T-helper 1 cell treated with Interleukin-12 subunit alpha and Interleukin-12 subunit beta and Interleukin-4 antibody, amounts not matched to agents 30 ng/mL and 1 ng/mL, for 36 hours (primary cell): ENCODE measurements at regions not wholly inside any gene's neighbourhood (a gene's known extent, or its start where the extent isn't known, plus 50 kb on each side); places are given as distances from the start of the nearest gene placed in this dataset.
"Not testable (repeated sequence)": the region's sequence is repeated elsewhere in the genome, so short reads cannot be mapped to it uniquely, and the experiment has no call there.

Experiments used
- intact Hi-C: fragments of 100-400 bp; cut with micrococcal nuclease; formaldehyde crosslinking; loops from one replicate; pipeline ENCODE4 v1.15.1; 2024

DNA sequence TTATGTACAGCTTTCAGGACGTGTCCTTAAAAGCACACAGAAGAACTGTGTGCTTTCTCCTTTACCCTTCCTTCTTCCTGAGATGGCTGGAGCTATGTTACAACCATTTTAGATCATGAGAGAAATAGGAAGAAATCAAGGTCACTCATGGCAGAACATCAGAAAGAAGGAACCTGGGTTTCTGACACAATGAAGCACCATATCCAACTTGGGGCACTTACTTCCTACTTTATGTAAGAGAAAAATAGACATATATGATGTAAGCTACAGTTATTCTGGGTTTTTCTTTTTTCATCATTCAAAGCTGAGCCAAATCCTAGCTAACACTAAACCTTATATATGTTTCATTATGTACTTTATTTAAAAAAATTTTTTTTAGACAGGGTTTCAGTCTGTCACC lies 79.5 kb downstream of the FAM161A start:
- intact Hi-C loops, result no loop called here

DNA sequence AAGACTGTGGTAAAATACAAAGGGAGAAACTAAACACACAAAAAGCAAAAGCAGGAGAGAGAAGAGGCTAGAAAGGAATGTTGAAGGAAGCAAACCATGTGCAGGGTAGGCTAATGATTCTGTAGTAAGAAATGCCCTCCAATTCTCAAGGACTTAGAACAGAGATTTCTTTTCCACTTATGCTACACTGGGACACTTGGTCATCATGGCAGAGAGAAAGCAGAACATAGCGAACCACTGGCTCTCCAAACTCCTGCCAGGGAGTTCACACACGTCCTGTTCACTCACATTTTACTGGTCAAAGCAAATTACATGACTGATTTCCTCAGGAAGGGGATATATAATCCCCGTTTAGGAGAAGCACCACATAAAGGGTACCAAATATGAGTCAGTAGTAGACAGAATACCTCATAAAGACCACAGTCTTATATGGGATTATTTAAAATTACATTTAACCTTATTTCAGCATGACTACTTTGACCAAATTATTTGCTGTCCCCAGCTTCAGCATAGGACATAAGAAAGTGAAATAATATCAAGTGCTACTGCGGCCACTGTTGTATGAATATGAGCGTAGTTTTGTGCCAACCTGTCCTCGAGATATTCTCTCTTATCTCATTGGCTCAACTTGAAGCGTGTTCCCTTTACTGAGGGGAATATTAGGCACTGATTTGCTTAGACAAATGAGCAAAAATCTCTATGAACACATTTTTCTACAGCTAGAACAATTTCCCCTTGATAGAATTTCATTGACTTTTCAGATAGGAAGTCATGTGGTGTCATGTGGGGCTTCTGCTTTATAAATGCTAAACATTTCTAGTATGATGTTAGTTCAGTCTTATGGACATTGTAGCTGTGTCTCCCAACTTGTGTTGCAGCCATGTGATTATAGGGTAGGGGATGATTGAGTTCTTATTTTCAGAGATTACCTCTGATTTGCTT lies 81.7 kb downstream of the FAM161A start:
- intact Hi-C loops, result no loop called here

GRCh38 chr2:61770746-61771145 lies 83.1 kb downstream of the FAM161A start:
- intact Hi-C loops, result no loop called here

DNA sequence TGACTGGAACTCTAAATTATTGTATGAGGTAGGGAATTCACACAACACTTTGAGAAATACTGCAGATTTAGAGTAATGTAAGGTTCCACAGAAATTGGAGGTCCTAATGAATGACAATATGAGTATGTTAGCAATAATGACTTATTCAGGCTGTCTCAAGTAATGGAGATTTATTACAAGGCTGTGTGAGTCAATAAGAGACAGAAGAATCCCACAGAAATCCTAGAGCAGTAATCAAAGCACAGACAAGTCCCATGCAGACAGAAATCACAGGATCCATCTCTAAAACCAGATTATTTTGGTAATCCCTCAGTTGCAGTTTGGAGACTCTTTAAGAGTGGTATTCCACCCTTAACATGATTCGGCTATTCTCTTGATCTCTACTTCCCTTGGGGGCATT lies 83.6 kb downstream of the FAM161A start:
- intact Hi-C loops, result no loop called here

GRCh38 chr2:61769093-61769675 lies 84.7 kb downstream of the FAM161A start:
- intact Hi-C loops, result loop anchor here (10.0 kb wide), 1 partner anchor 1214 kb away; the partner anchor contains the start of gene BCL11A

GRCh38 chr2:61764035-61764800 lies 89.6 kb downstream of the FAM161A start:
- intact Hi-C loops, result loop anchor here (1.0 to 10.0 kb wide), 17 partner anchors 29 to 1825 kb away; partner anchors contain the start of genes BCL11A, CCT4, COMMD1 and EHBP1

DNA sequence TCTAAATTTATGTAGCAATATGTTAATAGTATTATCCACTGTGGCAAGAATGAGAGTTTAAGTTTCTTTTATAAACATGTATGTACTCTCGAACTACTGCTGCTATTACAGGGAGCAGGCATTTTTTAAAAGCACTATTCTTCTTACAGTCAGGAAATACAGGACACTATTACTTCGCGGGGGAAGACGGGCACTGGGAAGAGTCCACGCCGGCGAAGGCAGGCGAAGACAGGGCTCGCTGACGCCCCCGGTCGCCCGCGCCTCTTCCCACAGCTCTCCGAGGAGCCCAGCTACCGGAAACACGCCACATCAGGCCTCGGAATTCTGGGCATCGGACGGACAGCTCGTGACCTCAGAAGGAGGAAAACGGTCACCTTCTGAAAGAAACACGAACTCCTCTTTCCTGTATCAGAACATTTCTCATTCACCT lies 90.2 kb downstream of the FAM161A start:
- intact Hi-C loops, result loop anchor here (1.0 to 10.0 kb wide), 17 partner anchors 30 to 1826 kb away; partner anchors contain the start of genes BCL11A, CCT4, COMMD1 and EHBP1

DNA sequence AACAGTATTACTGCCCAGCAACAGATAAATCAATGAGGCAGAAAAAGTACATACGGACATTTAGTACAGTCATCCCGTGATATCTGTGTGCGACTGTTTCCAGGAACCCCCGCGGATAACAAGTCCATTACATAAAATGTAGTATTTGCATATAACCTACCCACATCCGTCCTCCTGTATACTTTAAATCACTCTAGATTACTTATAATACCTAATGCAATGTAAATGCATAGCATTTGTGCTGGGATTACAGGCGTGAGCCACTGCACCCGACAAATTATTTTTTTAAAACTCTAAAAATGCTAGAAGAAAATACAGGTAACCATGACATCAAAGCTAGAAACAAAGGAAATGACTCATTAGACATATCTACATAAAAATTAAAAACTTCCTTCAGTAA lies 91.6 kb downstream of the FAM161A start:
- intact Hi-C loops, result loop anchor here (5.0 to 10.0 kb wide), 2 partner anchors 545 to 1207 kb away; partner anchors contain the start of gene BCL11A

- intact Hi-C loops, result loop anchor here (5.0 to 10.0 kb wide), 2 partner anchors 548 to 1205 kb away; partner anchors contain the start of gene BCL11A
Observed at GRCh38 chr2:61759718-61760117, 94.1 kb downstream of the FAM161A start.

GRCh38 chr2:61759005-61759404 lies 94.9 kb downstream of the FAM161A start:
- intact Hi-C loops, result no loop called here

DNA sequence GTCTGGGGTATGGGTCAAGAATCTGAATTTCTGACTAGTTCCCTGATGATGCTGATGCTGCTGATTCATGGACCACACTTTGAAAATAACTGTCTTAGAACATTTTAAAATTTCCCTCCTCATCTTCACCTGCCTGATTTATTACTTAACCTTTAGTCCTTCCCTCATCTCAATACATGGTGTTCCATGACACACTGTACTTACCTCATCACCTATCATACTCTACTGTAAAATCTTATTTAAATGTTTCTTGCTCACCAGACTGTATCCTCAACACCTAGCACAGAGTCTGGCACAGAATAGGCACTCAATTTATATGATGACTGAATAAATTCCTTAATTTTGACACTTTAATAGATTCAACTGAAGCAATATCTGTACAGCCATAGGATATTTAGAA lies 95.7 kb downstream of the FAM161A start:
- intact Hi-C loops, result no loop called here

GRCh38 chr2:61753512-61753911 lies 100.3 kb downstream of the FAM161A start:
- intact Hi-C loops, result no loop called here

- intact Hi-C loops, result no loop called here
Observed at GRCh38 chr2:61750624-61751023, 103.2 kb downstream of the FAM161A start.

DNA sequence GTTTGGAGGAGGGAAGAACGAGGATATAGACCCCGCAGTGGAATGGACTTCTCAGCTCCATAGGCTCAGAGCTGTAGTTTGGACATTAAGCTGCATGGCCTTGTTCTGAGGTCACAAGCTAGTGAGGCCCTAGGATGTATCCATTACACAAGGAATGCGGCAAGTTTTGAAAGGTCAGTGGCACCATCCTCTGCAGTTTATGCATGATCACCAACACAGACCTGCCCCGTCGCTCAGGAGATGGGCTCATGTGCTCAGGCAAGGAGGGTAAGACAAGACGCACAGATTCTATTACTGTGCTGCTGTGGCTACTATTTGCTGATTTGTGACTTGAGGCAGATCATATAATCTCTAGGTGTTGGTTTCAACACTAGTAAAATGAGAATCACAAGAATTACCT lies 110.9 kb downstream of the FAM161A start:
- intact Hi-C loops, result no loop called here

DNA sequence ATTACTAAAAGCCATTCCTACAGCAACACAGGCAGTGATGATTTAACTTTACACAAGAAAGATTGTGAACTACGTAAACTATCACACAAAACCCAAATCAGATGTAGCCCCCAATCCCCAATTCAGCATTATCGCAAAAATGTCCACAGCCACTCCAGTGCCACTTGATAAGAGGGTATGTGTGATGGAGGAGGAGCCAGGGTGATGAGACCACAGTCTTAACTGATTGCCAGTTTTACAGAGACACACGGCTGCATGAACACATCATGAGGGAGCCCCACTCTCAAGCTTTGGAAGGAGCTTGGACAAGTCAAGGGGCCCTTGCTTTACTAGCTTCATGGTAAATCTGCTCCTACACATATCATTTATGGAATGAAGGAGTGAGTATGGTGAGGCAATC lies 116.0 kb downstream of the FAM161A start:
- intact Hi-C loops, result no loop called here

- intact Hi-C loops, result no loop called here
Observed at GRCh38 chr2:61736953-61737352, 116.9 kb downstream of the FAM161A start.

- intact Hi-C loops, result no loop called here
Observed at GRCh38 chr2:61733563-61733962, 120.3 kb downstream of the FAM161A start.

DNA sequence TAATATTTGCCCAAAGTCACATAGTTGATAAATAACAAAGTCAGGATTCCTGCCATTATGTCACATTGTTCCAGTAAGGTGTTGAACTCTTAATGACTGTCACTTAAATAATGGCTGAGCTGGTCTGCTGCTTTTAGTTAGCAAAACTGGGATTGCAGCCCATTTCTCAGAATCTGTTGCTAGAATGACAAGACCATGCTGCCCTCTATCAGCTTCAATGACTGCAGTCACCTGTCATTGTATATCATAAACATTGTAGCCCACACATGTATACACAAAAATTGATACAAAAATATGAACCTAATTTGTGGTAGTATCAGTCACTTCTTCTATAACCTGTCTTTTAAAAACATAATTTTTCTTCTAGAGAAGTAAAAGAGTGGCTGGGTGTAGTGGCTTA lies 121.1 kb downstream of the FAM161A start:
- intact Hi-C loops, result no loop called here

- intact Hi-C loops, result no loop called here
Observed at GRCh38 chr2:61727746-61728145, 126.1 kb downstream of the FAM161A start.

GRCh38 chr2:61726456-61727209 lies 127.2 kb downstream of the FAM161A start:
- intact Hi-C loops, result no loop called here

DNA sequence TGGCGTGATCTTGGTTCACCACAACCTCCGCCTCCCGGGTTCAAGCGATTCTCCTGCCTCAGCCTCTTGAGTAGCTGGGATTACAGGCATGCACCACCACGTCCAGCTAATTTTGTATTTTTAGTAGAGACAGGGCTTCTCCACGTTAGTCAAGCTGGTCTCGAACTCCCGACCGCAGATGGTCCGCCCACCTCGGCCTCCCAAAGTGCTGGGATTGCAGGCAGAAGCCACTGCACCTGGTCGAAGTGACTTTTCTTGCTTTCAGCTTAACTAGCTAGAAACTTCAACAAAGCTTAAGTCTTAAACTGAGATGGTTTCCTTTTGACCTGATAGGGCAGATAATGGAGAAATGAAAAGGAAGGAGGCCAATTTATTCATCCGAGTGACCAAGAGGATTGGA lies 130.5 kb downstream of the FAM161A start:
- intact Hi-C loops, result not testable (repeated sequence)
